Testis (tissue), 2 donors: ENCODE measurements at regions not wholly inside any gene's neighbourhood (a gene's known extent, or its start where the extent isn't known, plus 50 kb on each side); places are given as distances from the start of the nearest gene placed in this dataset.
A peak's percentile ranks its signal among the peaks of the same experiment; 100 is the strongest.

Experiments used
- DNase-seq: peaks from one replicate; pipeline ENCODE4 v3.0.0-alpha.2; 2019
- H3K27ac ChIP-seq, 2 donors: fragments of 200-600 bp; sonication (generic); one replicate each; pipeline ENCODE4 v1.5.1; 2019
- H3K27me3 ChIP-seq: fragments of 200-600 bp; sonication (generic); one replicate; pipeline ENCODE4 v1.5.1; 2019
- H3K36me3 ChIP-seq: fragments of 200-600 bp; sonication (generic); one replicate; pipeline ENCODE4 v1.5.1; 2017; ENCODE audit warnings: low read depth; ENCODE audit errors: missing control alignments
- H3K4me1 ChIP-seq: fragments of 200-600 bp; sonication (generic); one replicate; pipeline ENCODE4 v1.5.1; 2019
- H3K4me3 ChIP-seq, 2 donors: fragments of 200-600 bp; sonication (generic); one replicate each; pipeline ENCODE4 v1.5.1; 2017 to 2019
- H3K9me3 ChIP-seq: fragments of 200-600 bp; sonication (generic); one replicate; pipeline ENCODE4 v1.5.1; 2017
- CTCF ChIP-seq, 3 experiments: fragments of 450-650 bp in 2 of 3; fragments of 200-600 bp in 1 of 3; sonication (generic) in 1 of 3; IDR thresholded peaks; one replicate each; pipeline ENCODE4 v1.5.1; 2016 to 2019; ENCODE audit warnings: antibody characterized with exemption in 3 of 3, mild to moderate bottlenecking in 2 of 3, moderate library complexity in 1 of 3
- POLR2A ChIP-seq: fragments of 450-650 bp; IDR thresholded peaks from one replicate; pipeline ENCODE4 v1.6.1; 2017; ENCODE audit warnings: antibody characterized with exemption, mild to moderate bottlenecking, moderate library complexity
- WGBS, 2 donors: methylation state at CpG; one replicate each; pipeline ENCODE4 v1.1.5; 2018; 5-methylcytosine and 5-hydroxymethylcytosine counted together
- intact Hi-C: fragments of 100-400 bp; cut with DNase I; formaldehyde crosslinking; loops from one replicate; pipeline ENCODE4 v1.15.1; 2023; ENCODE audit warnings: low total_unique reads

DNA sequence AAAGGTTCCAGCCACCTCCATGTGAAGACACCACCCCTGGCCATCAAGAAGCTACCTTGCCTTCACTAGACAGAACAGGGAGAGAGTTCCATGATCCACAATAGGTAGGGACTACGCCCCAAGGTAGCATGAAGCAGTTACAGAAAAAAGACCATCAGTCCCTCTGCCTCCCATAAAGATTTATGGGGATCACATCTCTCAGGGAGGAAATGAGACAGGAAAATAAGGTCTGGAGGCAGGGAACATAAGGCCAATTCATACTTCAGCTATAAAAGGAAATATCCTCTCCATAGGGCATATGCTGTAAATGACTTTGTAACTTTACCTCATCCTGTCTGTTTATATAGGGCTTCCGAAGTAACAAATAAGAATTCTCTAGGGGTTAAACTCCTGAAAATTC is 129.4 kb downstream of the OR2B2 start:
- intact Hi-C loops = no loop called here
- Histone ChIP-seq H3K27me3 (no peaks in the 10 kb centered on the region), H3K4me1 (no peaks in the 10 kb centered on the region), H3K9me3 (no peaks in the 10 kb centered on the region), H3K27ac (no peak overlapping the region), H3K36me3 (no peaks in the 10 kb centered on the region), H3K4me3 (no peak overlapping the region)
- no peak for TF ChIP-seq POLR2A
- TF ChIP-seq CTCF (IDR thresholded peaks at IDR 0.05) = no peak
- no peak for DNase-seq
- 89 to 91% methylated on average over 2 of the region's 2 CpGs for WGBS, 2 donors

GRCh38 chr6:27778625-27779417 is 133.4 kb downstream of the OR2B2 start:
- intact Hi-C loops = no loop called here
- no peak for DNase-seq
- no peaks in the 10 kb centered on the region for H3K36me3 ChIP-seq
- no peaks in the 10 kb centered on the region for H3K4me1 ChIP-seq
- no peaks in the 10 kb centered on the region for H3K9me3 ChIP-seq
- H3K27ac ChIP-seq = no peak overlapping the region
- 71 to 79% methylated on average over 7 of the region's 7 CpGs for WGBS, 2 donors
- TF ChIP-seq CTCF (IDR thresholded peaks at IDR 0.05) = no peak
- TF ChIP-seq POLR2A = no peak
- H3K27me3 ChIP-seq = no peaks in the 10 kb centered on the region
- no peak overlapping the region for H3K4me3 ChIP-seq

DNA sequence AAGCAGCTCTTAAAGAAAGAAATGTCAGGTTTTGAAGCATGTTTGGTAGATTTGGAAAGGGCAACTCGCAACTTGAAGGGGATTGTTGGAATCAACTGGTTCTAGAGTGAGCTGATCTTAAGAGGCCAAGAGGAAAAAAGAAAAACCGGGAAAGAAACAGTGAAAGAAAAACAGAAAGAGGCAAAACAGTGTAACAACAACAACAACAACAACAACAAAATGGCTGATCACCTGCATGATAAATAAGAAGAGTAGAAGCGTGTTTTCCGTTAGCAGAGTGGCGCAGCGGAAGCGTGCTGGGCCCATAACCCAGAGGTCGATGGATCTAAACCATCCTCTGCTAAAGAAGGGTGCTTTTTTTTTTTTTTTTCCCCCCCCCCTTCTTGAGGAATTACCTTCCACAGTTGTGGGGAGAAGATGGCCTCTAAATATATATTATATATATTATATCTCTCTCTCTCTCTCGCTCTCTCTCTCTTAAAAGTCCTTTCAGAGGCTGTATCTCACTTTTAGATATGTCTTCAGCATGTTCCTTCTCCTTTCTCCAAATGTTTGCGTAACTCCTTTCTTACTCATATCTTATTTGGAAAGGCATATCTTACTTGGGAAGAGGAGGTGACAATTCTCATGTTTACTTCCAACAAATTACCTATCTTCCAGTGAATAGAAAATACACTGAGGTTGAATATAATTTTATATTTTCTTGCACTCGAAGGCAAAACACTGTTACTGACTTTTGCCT is 134.4 kb downstream of the OR2B2 start:
- Histone ChIP-seq H3K9me3 (no peaks in the 10 kb centered on the region), H3K4me1 (no peaks in the 10 kb centered on the region), H3K36me3 (no peaks in the 10 kb centered on the region), H3K4me3 (peak overlapping the region in 1 of 2 donors; percentile 23), H3K27ac (no peak overlapping the region), H3K27me3 (no peaks in the 10 kb centered on the region)
- no peak for DNase-seq
- WGBS, 2 donors = 54 to 55% methylated on average over 11 of the region's 11 CpGs
- intact Hi-C loops = no loop called here
- TF ChIP-seq POLR2A = no peak
- no peak for TF ChIP-seq CTCF (IDR thresholded peaks at IDR 0.05)

- peak overlapping the region in 1 of 2 donors; percentile 23 for H3K4me3 ChIP-seq
- no peak overlapping the region for H3K27ac ChIP-seq
- DNase-seq = no peak
- intact Hi-C loops = no loop called here
- H3K9me3 ChIP-seq = no peaks in the 10 kb centered on the region
- no peaks in the 10 kb centered on the region for H3K36me3 ChIP-seq
- no peaks in the 10 kb centered on the region for H3K27me3 ChIP-seq
- TF ChIP-seq CTCF (IDR thresholded peaks at IDR 0.05) (no peak), POLR2A (no peak)
- WGBS, 2 donors = 54 to 78% methylated on average over 10 of the region's 10 CpGs
- peaks cover 2% of the 10 kb centered on the region for H3K4me1 ChIP-seq
Observed at GRCh38 chr6:27777126-27777525, 135.1 kb downstream of the OR2B2 start.
